SK-N-SH (cell line): ENCODE measurements at regions not wholly inside any gene's neighbourhood (a gene's known extent, or its start where the extent isn't known, plus 50 kb on each side); places are given as distances from the start of the nearest gene placed in this dataset.
"Not testable (repeated sequence)": the region's sequence is repeated elsewhere in the genome, so short reads cannot be mapped to it uniquely, and the experiment has no call there.

Experiments used
- CTCF ChIA-PET: fragments of 300-600, 350-600 bp; formaldehyde crosslinking; extraction: SDS; loops from one replicate; lab custom pipeline; 2021; lab: Yijun Ruan, JAX
- POLR2A ChIA-PET: fragments of 350-600 bp; sonication (Branson Sonifier 250); formaldehyde crosslinking; extraction: SDS; loops from one replicate; lab custom pipeline; 2020; ENCODE audit warnings: antibody characterized with exemption, inconsistent platforms; lab: Yijun Ruan, JAX
- DNase-seq: peaks from one replicate; pipeline ENCODE4 v3.0.0; 2012
- H2AFZ ChIP-seq: fragments of 200-600 bp; sonication (generic); 2 replicates; pipeline ENCODE4 v1.8.1; 2016; ENCODE audit warnings: antibody characterized with exemption, mild to moderate bottlenecking, low read depth
- H3F3A ChIP-seq: fragments of 200-600 bp; sonication (generic); replicated peaks from 2 replicates; pipeline ENCODE3; 2016; ENCODE audit warnings: antibody characterized with exemption, mild to moderate bottlenecking; ENCODE audit not compliant: insufficient read depth
- H3K27ac ChIP-seq, 2 experiments: fragments of 200-500 bp in 1 of 2; fragments of 200-600 bp in 1 of 2; sonication (Bioruptor generic) in 1 of 2; sonication (generic), shearing (Covaris generic) in 1 of 2; 2 replicates each; pipeline versions ENCODE4 v1.5.1 to v1.6.1; 2014 to 2016; ENCODE audit warnings: low read depth in 2 of 2, inconsistent platforms in 1 of 2, low read length in 1 of 2, mild to moderate bottlenecking in 1 of 2, mixed read lengths in 1 of 2
- H3K27me3 ChIP-seq: fragments of 200-600 bp; sonication (generic), shearing (Covaris generic); 2 replicates; pipeline ENCODE4 v1.6.1; 2016; ENCODE audit warnings: mixed run types; ENCODE audit not compliant: insufficient read depth
- H3K36me3 ChIP-seq, 2 experiments: fragments of 200-500 bp in 1 of 2; fragments of 200-600 bp in 1 of 2; sonication (Bioruptor generic) in 1 of 2; sonication (generic) in 1 of 2; replicated peaks in 1 of 2; 2 replicates each; pipeline versions ENCODE3 to v1.5.1; 2014 to 2016; ENCODE audit warnings: low read length in 1 of 2, mild to moderate bottlenecking in 1 of 2; ENCODE audit not compliant: insufficient read depth in 2 of 2, control insufficient read depth in 1 of 2
- H3K4me1 ChIP-seq, 2 experiments: fragments of 200-500 bp in 1 of 2; fragments of 200-600 bp in 1 of 2; sonication (Bioruptor generic) in 1 of 2; sonication (generic), shearing (Covaris generic) in 1 of 2; 2 replicates each; pipeline versions ENCODE4 v1.5.1 to v1.6.1; 2014 to 2016; ENCODE audit warnings: low read depth in 1 of 2, low read length in 1 of 2, mixed run types in 1 of 2; ENCODE audit not compliant: insufficient read depth in 2 of 2, control insufficient read depth in 1 of 2
- H3K4me2 ChIP-seq: fragments of 200-600 bp; sonication (generic), shearing (Covaris generic); 2 replicates; pipeline ENCODE4 v1.6.1; 2017; ENCODE audit warnings: mixed run types
- H3K4me3 ChIP-seq, 2 experiments: fragments of 200-500 bp in 1 of 2; fragments of 200-600 bp in 1 of 2; sonication (Bioruptor generic) in 1 of 2; sonication (generic), shearing (Covaris generic) in 1 of 2; 2 replicates each; pipeline versions ENCODE4 v1.5.1 to v1.8.1; 2014 to 2016; ENCODE audit warnings: low read depth in 2 of 2, inconsistent platforms in 1 of 2, low read length in 1 of 2, mild to moderate bottlenecking in 1 of 2, mixed read lengths in 1 of 2, moderate library complexity in 1 of 2
- H3K79me2 ChIP-seq: fragments of 200-600 bp; sonication (generic); 2 replicates; pipeline ENCODE4 v1.8.1; 2017; ENCODE audit warnings: mild to moderate bottlenecking; ENCODE audit not compliant: insufficient read depth
- H3K9ac ChIP-seq: fragments of 200-600 bp; sonication (generic); 2 replicates; pipeline ENCODE4 v1.6.1; 2017; ENCODE audit warnings: mixed run types
- H3K9me2 ChIP-seq: fragments of 200-600 bp; sonication (generic); 2 replicates; pipeline ENCODE4 v1.6.1; 2017; ENCODE audit warnings: mixed run types
- H3K9me3 ChIP-seq: fragments of 200-600 bp; sonication (generic); 2 replicates; pipeline ENCODE4 v1.6.1; 2017; ENCODE audit warnings: mixed run types, mild to moderate bottlenecking, moderate library complexity
- H4K20me1 ChIP-seq: fragments of 200-600 bp; sonication (generic); 2 replicates; pipeline ENCODE4 v1.6.1; 2017; ENCODE audit warnings: mild to moderate bottlenecking, mixed run types; ENCODE audit not compliant: insufficient read depth
- FOSL2 ChIP-seq: IDR thresholded peaks from 2 replicates; pipeline ENCODE4 v1.4.0; 2012; ENCODE audit warnings: low read depth, mild to moderate bottlenecking, moderate library complexity, borderline replicate concordance
- GABPA ChIP-seq: IDR thresholded peaks from 2 replicates; pipeline ENCODE4 v1.4.0; 2012; ENCODE audit warnings: low read depth, mild to moderate bottlenecking
- JUND ChIP-seq: IDR thresholded peaks from 2 replicates; pipeline ENCODE4 v1.4.0; 2012
- MXI1 ChIP-seq: IDR thresholded peaks from 2 replicates; pipeline ENCODE4 v1.6.1; 2012; ENCODE audit warnings: mild to moderate bottlenecking, low read depth, low read length, improper control_type of control experiment
- NRF1 ChIP-seq: IDR thresholded peaks from 2 replicates; pipeline ENCODE4 v1.6.1; 2012; ENCODE audit warnings: low read depth, mild to moderate bottlenecking, low read length
- PBX3 ChIP-seq: IDR thresholded peaks from 2 replicates; pipeline ENCODE4; 2012
- TCF12 ChIP-seq: IDR thresholded peaks from 2 replicates; pipeline ENCODE4 v1.4.0; 2012
- WGBS: methylation state at CpG from one replicate; pipeline ENCODE4 v1.1.6; 2017; ENCODE audit warnings: low lambda C conversion rate; 5-methylcytosine and 5-hydroxymethylcytosine counted together

GRCh38 chr1:60874718-60875117 is 207.6 kb upstream of the NFIA start:
- H3F3A ChIP-seq: no peaks in the 10 kb centered on the region
- H3K79me2 ChIP-seq: no peaks in the 10 kb centered on the region
- no peak overlapping the region for H3K4me2 ChIP-seq
- H4K20me1 ChIP-seq: no peaks in the 10 kb centered on the region
- 33% methylated on average over 4 of the region's 4 CpGs for WGBS
- H3K36me3 ChIP-seq: no peaks in the 10 kb centered on the region
- H3K4me3 ChIP-seq: no peak overlapping the region
- ChIA-PET POLR2A (no interaction called here), CTCF (no interaction called here)
- H3K4me1 ChIP-seq: peaks cover 6 to 23% of the 10 kb centered on the region in 2 experiments; a peak in 2 of 4 replicates
- no peak overlapping the region for H3K9ac ChIP-seq
- no peak overlapping the region for H3K27ac ChIP-seq
- TF ChIP-seq JUND (peak; percentile 56), TCF12 (peak; percentile 43), FOSL2 (peak; percentile 76), PBX3 (peak; percentile 54), NRF1 (no peak)
- no peaks in the 10 kb centered on the region for H3K9me2 ChIP-seq
- H3K27me3 ChIP-seq: no peaks in the 10 kb centered on the region
- H2AFZ ChIP-seq: no peak overlapping the region
- no peak for DNase-seq
- H3K9me3 ChIP-seq: no peaks in the 10 kb centered on the region

- H4K20me1 ChIP-seq, H3K36me3 ChIP-seq, H3K79me2 ChIP-seq, H3K4me2 ChIP-seq, H3K27me3 ChIP-seq, DNase-seq, H3K4me3 ChIP-seq, H3K9me3 ChIP-seq, POLR2A ChIA-PET, H3K27ac ChIP-seq, H2AFZ ChIP-seq, H3K9ac ChIP-seq, H3K9me2 ChIP-seq, H3F3A ChIP-seq: not testable (repeated sequence)
- 94% methylated on average over 18 of the region's 18 CpGs for WGBS
- CTCF ChIA-PET: interaction anchor here (1.2 kb wide), 1 partner anchor 14 kb away, joined by 3 read pairs; no protein-coding TSS in a partner anchor
- peaks cover 6 to 26% of the 10 kb centered on the region in 2 experiments; a peak in 2 of 4 replicates for H3K4me1 ChIP-seq
Observed at GRCh38 chr1:60873396-60873795, 209.0 kb upstream of the NFIA start.

GRCh38 chr1:60872426-60873054 is 209.8 kb upstream of the NFIA start:
- Histone ChIP-seq H3K9ac (no peak overlapping the region), H3K9me2 (no peaks in the 10 kb centered on the region), H3K4me2 (no peak overlapping the region)
- no peak for TF ChIP-seq GABPA
- no peak for TF ChIP-seq MXI1
- TF ChIP-seq, all 33 proteins: peak for 0
- no peaks in the 10 kb centered on the region for H3K27me3 ChIP-seq
- WGBS: 91% methylated on average over 8 of the region's 8 CpGs
- ChIA-PET CTCF (interaction anchor here (1.2 kb wide), 1 partner anchor 15 kb away, joined by 3 read pairs; no protein-coding TSS in a partner anchor), POLR2A (no interaction called here)
- H3K4me3 ChIP-seq: no peak overlapping the region
- H3K4me1 ChIP-seq: peaks cover 6 to 26% of the 10 kb centered on the region in 2 experiments; a peak in 2 of 4 replicates
- no peak for DNase-seq
- H3K79me2 ChIP-seq: no peaks in the 10 kb centered on the region
- peak overlapping the region in 1 of 2 experiments; percentile 34; a peak in 2 of 4 replicates for H3K27ac ChIP-seq
- H3K9me3 ChIP-seq: no peaks in the 10 kb centered on the region
- H4K20me1 ChIP-seq: no peaks in the 10 kb centered on the region
- no peak overlapping the region for H2AFZ ChIP-seq
- H3F3A ChIP-seq: no peaks in the 10 kb centered on the region
- H3K36me3 ChIP-seq: no peaks in the 10 kb centered on the region
